ENCODE measurements at regions not wholly inside any gene's neighbourhood (a gene's known extent, or its start where the extent isn't known, plus 50 kb on each side); places are given as distances from the start of the nearest gene placed in this dataset.

DNA sequence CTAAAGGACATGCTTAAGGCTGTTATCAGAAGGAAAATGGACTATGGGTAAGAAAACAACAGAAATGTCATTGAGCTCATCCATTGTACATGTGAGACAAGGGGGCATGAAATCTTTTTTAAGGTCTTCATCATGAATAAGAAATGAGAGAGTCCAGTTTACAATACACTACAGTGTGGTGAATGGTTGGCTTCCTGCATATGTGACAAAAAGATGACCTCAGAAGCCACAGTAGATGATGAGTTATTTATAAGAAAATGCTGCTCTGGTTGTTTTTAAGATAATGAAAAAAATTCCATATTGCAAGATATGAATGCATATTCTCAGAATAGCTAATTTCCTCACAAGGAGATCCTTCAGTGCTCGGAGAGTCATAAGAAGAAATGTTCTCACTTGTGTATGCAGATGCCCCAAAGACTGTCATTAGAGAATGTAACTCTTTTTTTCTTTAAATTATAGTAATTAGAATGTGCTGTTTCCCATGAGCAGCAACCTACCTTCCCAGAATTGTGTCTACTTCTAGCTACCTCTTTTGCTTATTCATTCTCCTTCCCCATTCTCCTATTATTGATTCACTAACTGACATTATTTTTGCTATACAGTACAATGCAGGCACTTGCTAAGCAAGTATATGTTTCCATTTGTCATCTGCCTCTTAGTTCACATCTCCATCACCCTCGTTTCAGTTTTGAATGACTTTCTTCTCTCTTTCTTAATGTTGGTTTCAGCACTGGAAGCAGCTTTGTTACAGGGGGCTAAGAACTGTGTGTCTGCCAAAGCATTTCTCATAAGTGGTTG is 152.0 kb upstream of the PEX5L start:
- no peak for FAIRE-seq

DNA sequence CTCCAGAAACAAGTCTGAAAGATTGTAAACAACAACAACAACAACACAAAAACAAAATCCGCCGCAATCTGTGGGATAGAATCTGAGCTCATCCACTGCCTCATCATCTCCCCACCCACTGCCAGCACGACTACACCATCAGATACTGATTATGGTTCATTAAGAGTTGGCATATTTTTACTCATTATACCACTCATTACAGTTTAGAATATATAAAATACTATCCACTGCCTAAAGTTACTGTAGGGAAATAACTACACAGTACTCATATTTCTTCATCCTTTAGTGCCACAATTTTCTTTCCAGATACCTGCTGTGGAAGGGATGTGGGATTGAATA is 152.5 kb upstream of the PEX5L start:
- no peak for FAIRE-seq

- no peak for FAIRE-seq
Measured at GRCh38 chr3:180196658-180197057, 159.9 kb upstream of the PEX5L start.

- no peak for FAIRE-seq
Measured at GRCh38 chr3:180199417-180199995, 162.8 kb upstream of the PEX5L start.

DNA sequence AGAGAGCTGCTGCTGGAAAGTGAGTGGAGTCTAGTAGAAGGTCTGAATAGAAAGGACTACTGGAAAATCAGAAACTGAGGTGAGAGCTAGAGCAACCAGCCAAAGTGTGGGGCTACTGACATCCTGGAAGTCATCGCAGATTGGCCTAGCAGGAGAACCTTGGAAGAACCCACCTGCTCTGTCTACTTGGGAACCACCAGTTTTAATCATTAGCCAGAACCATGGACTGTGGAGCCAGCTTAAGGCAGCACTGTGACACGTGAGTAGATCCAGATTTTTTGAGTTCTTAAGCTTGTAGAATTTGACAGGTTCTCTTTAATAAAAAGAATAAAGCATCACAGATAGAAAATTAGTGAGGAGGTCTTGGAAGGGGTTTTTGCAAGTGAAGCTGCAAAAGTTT is 179.1 kb upstream of the PEX5L start:
- no peak for FAIRE-seq

- FAIRE-seq, result no peak
Measured at GRCh38 chr3:180223268-180223667, 186.5 kb upstream of the PEX5L start.

DNA sequence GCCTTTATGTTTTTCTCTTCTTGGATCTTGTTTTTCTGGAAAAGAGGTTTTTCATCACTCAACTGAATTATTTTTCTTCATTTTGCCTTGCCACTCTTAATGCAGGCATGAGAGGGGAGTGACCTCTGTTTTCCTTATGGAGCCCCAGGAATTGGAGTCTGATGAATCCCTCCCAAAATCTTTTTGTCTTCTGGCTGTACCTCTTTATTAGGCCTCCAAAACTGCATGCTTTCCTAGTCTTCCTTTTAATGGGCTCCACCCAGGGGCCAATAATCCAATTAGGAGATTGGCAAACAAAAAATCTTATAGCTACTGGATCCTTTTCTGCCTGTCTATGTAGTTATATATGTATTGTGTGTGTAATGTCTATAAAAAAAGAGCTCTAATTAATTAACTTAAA is 192.4 kb upstream of the PEX5L start:
- FAIRE-seq, result no peak

DNA sequence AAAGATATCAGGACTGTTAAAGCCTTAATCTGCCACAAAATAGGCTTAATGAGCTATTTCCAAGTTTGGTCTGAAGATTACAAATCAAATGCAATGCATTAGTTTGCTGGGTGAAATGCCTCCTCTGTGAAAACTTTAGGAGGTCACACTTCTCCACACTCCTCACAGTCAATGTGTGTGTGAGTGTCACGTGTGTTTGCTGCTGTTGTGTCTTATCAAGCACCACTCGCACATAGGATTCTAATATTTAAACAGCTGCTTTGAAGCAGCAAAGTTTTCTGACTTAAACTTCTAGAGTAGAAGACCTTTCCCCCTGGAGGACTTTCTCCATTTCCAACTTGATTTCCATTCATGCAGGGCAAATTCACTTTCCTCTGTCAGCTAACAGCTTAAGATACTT is 203.2 kb upstream of the PEX5L start:
- FAIRE-seq, result no peak

DNA sequence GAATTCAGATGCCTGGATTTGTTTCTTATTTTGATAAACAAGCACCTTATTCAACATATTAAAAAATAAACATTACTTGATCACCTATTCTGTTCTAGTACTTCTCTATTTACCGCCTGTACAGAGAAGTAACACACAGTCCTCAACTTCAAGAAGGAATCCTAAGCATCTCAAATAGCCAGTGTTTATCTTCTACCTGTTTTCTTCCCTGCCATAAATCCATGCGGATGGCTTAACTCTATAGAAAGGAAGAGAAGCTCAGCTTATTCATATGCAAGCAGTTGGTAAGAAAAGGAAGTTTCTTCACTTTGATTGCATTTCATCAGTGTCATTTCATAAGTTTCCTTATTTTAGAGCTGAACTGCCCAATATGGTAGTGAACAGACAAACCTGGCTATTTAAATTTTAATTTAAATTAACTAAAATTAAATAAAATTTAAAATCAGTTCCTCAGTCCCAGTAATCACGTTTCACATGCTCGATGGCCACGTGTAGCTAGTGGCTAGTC is 210.0 kb upstream of the PEX5L start:
- no peak for FAIRE-seq

GRCh38 chr3:180250172-180250571 is 213.4 kb upstream of the PEX5L start:
- FAIRE-seq, result no peak

GRCh38 chr3:180252683-180253082 is 215.9 kb upstream of the PEX5L start:
- no peak for FAIRE-seq

GRCh38 chr3:180253283-180253682 is 216.5 kb upstream of the PEX5L start:
- FAIRE-seq, result no peak

- FAIRE-seq, result no peak
Measured at GRCh38 chr3:180264479-180264878, 227.7 kb upstream of the PEX5L start.

DNA sequence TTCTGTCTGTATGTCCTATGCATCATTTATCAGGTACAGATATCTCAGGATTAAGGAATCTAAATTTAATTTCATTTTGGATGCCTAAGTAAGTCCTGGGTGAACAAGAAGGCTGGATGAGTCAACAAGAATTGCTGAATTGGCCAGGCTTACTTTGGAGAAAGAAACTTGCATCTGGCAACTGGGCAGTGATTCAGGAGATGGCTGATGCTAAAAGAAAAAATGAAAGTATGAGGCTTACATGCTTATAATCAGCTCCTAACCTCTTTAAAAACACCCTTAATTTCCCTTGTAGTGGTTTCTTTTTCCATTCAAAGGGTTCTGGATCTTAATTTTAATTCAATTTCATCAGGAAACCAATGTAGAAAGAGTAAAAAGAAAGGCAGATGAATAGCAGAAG is 228.8 kb upstream of the PEX5L start:
- FAIRE-seq, result no peak

- FAIRE-seq, result no peak
Measured at GRCh38 chr3:180267202-180267843, 230.6 kb upstream of the PEX5L start.

GRCh38 chr3:180274536-180274935 is 237.8 kb upstream of the PEX5L start:
- no peak for FAIRE-seq

DNA sequence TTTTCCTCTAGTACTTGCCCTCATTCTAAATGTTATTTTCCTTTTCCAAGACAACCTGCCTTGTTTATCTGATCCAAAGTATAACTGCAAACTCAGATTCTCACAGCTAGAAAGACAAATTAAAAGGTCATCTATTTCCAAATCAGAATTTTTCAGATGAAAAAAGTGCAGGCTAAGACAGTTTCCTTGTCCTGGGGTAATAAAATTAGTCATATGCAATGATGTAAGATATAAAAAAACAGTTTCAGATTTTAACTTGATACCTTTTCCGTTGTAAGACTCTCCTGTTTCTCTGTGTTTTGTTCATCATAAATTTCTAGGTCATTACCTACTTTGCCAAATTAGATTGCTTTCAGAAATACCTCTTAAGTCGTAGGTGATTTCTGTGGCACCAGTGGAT is 238.4 kb upstream of the PEX5L start:
- no peak for FAIRE-seq

DNA sequence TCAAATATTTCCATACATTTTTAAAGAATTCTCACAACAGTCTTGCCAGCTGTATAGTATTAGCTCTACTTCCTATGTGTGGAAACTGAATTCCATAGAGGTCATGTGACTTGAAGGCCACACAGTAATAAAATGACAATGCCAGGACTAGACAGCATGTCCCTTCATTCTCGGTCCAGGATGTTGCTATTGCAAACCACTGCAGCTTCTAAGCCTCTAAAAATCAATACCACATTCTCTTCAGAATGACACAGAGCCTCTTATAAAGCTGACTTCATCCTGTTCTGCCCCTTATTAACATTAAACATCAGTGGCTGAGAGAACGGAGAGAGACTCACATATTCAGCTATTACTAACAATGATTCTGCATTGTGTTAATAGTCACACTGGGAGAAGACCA is 240.3 kb upstream of the PEX5L start:
- FAIRE-seq, result no peak

DNA sequence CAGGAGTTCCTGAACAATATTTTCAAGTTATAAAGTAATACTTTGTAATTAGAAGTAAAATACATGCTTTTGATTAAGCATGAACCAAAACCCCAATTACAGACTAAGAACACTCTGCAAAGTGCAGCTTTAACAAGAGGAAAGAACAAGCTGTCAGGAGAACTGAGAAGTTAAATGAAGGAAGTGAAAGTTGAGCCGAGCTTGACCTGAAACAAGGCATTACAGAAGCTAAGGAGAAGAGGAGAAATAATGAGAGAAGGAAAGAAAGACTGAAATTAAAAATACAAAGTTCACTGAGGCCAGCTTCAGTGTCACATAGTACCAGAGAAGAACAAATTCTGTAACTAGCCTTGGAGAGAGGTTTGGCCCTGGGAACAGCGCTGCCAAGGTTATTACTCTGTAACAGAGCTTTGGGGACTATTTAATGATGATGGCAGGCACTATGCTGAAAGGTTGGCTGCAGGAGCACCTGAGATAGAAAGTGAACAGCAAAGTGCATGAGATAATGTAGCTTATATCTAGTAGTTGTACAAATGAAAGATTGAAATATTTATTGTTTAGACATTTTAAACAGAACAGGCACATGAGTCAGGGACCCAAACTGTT is 241.9 kb upstream of the PEX5L start:
- FAIRE-seq, result no peak

- FAIRE-seq, result no peak
Measured at GRCh38 chr3:180280555-180280954, 243.8 kb upstream of the PEX5L start.

GRCh38 chr3:180282386-180282785 is 245.6 kb upstream of the PEX5L start:
- no peak for FAIRE-seq

GRCh38 chr3:180283251-180283650 is 246.5 kb upstream of the PEX5L start:
- FAIRE-seq, result no peak

DNA sequence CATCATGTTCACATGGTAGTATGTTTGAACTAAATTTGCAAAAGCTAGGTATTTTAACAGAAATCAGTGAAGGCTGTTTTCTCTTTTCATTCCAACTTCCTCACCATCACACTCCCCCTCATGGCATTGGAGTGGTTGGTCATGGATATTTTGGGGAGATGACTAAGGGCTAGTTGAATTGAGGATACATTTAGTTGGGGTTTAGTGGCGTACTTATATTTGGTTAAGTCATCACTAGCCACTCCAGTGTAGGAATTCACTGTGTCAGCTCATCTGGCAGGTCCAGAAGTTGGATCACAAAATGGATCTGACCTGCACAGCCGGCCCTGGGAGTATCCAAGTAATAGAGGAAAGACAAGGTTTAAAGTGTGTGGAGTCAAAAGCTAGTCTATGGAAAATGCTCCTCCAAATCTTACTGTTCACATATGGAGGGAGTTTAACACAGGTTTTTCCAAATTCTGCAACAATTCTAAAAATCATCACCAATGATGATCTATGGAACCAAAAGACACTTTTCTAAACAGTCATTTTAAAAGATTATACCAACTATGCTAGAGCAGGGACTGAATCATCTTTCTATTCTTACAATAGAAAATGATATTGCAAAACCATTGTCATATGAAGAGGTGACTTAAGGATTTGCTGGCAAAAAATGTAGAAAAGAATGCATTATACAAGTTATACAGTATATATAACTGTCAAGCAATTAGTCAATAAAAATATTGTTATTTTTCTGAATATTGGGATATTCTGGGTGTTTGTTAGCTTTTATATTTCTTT is 247.8 kb upstream of the PEX5L start:
- FAIRE-seq, result no peak
